Thoracic aorta (tissue), 2 donors: ENCODE measurements at regions not wholly inside any gene's neighbourhood (a gene's known extent, or its start where the extent isn't known, plus 50 kb on each side); places are given as distances from the start of the nearest gene placed in this dataset.

Experiments used
- ATAC-seq: fragments of 150-250 bp; one replicate; pipeline ENCODE4 v1.8.0; 2017; ENCODE audit warnings: low read depth; ENCODE audit not compliant: insufficient number of reproducible peaks, low FRiP score
- DNase-seq: peaks from one replicate; pipeline ENCODE4 v3.0.0-alpha.2; 2020; ENCODE audit warnings: low spot score
- H3K27ac ChIP-seq, 2 donors: fragments of 200-600 bp; sonication (generic); 1 replicate in 1 of 2; 2 replicates in 1 of 2; pipeline ENCODE4 v1.5.1; 2016; ENCODE audit warnings: mild to moderate bottlenecking in 2 of 2, moderate library complexity in 2 of 2
- H3K27me3 ChIP-seq: fragments of 200-600 bp; sonication (generic); replicated peaks from 2 replicates; pipeline ENCODE4 v1.6.0; 2016; ENCODE audit warnings: mild to moderate bottlenecking; ENCODE audit not compliant: insufficient read depth
- H3K36me3 ChIP-seq: fragments of 200-600 bp; sonication (generic); one replicate; pipeline ENCODE4 v1.5.1; 2016
- H3K4me1 ChIP-seq, 2 donors: fragments of 200-600 bp; sonication (generic); 1 replicate in 1 of 2; 2 replicates in 1 of 2; pipeline versions ENCODE4 v1.5.1 to v1.6.0; 2016; ENCODE audit warnings: low read depth in 2 of 2, mild to moderate bottlenecking in 1 of 2; ENCODE audit not compliant: control insufficient read depth in 1 of 2
- H3K4me3 ChIP-seq: fragments of 200-600 bp; sonication (generic); 2 replicates; pipeline ENCODE4 v1.5.1; 2016; ENCODE audit warnings: mild to moderate bottlenecking
- H3K9me3 ChIP-seq: fragments of 200-600 bp; sonication (generic); 2 replicates; pipeline ENCODE4 v1.5.1; 2016
- TF ChIP-seq, protein P1 (sequence below): fragments of 200-600 bp; sonication (generic); IDR thresholded peaks from one replicate; pipeline ENCODE4 v1.5.1; 2019; ENCODE audit warnings: antibody characterized with exemption

DNA sequence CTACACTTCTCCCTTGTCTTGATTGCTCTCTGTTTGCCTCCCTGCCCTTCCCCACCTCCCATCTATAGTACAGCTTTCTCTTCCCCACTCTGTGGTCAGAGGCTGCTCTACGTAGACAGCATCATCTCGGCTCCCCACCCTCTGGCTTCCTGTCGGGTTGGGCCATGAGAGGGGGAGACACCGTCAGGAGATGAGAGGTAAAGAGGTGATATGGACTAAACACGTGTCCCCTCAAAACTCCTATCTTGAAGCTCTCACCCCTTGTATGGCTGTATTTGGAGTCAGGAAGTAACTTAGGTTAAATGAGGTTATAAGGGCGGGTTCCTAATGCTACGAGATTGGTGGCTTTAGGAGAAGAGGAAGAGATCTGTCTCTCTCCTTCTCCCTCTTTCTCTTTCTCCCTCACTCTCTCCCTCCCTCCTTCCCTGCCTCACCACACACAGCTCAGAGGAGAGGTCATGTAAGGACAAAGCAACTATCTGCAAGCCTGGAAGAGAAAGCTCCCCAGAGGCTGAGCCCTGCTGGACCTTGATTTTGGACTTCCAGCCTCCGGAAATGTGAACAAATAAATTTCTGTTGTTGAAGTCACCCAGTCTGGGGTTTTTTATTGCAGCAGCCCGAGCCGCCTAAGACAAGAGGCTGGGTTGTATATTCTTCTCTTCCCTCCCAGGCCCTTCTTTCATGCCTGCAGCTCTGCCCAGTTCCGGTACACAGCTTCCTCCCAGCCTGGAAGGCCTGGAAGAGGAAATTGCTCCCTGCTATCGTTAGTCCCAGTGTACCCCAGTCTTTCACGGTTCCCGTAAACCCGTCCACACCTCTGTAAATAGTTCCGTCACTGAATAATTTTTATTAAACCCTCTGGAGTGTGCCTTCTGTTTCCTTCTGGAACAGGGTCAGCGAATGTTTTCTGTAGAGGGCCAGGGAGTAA is 138.0 kb downstream of the AKAIN1 start:
- ATAC-seq, result no peak
- DNase-seq, result no peak
- Histone ChIP-seq H3K4me1 (no peaks in the 10 kb centered on the region), H3K4me3 (peak overlapping the region; percentile 24), H3K36me3 (no peaks in the 10 kb centered on the region), H3K27me3 (no peaks in the 10 kb centered on the region), H3K27ac (no peak overlapping the region), H3K9me3 (no peaks in the 10 kb centered on the region)
- TF ChIP-seq, protein P1, sequence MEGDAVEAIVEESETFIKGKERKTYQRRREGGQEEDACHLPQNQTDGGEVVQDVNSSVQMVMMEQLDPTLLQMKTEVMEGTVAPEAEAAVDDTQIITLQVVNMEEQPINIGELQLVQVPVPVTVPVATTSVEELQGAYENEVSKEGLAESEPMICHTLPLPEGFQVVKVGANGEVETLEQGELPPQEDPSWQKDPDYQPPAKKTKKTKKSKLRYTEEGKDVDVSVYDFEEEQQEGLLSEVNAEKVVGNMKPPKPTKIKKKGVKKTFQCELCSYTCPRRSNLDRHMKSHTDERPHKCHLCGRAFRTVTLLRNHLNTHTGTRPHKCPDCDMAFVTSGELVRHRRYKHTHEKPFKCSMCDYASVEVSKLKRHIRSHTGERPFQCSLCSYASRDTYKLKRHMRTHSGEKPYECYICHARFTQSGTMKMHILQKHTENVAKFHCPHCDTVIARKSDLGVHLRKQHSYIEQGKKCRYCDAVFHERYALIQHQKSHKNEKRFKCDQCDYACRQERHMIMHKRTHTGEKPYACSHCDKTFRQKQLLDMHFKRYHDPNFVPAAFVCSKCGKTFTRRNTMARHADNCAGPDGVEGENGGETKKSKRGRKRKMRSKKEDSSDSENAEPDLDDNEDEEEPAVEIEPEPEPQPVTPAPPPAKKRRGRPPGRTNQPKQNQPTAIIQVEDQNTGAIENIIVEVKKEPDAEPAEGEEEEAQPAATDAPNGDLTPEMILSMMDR, result no peak

DNA sequence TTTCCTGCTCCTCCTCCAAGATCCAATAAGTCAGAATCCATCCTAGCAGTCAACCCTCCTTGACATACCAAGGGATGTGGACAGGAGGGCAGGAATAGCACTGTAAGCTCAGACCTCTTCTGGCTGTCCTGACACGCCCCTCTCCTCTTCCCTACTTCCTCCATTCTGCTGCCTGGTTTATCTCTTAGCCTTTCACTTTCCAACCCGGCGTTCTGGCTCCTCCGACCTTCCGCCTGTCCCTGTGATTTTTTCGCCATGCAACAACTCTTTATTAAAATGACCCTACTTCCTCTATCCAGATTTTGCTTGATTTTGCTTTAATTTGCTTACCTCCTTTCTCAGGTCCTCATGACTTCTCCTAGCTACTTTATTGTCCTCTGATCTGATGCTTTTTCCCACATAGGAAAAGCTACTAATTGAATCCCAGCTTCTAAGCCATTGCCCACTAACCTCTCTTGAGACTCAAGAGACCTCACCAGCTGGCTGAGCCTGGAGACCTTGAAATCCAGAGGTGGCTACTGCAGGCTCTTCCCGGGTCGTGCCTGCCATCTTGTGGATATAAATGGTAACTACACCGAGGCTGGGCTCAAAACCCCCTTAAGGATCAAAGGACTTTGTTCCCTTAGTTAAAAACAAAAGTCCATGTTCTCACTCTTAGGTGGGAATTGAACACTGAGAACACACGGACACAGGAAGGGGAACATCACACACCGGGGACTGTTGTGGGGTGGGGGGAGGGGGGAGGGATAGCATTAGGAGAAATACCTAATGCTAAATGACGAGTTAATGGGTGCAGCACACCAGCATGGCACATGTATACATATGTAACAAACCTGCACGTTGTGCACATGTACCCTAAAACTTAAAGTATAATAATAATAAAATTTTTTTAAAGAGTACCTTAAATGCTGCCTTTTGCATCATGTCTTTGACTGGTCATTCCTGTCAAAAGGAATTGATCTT is 139.4 kb downstream of the AKAIN1 start:
- H3K36me3 ChIP-seq, result no peaks in the 10 kb centered on the region
- H3K4me1 ChIP-seq, result no peaks in the 10 kb centered on the region
- H3K4me3 ChIP-seq, result peak overlapping the region; percentile 16
- no peaks in the 10 kb centered on the region for H3K9me3 ChIP-seq
- TF ChIP-seq, protein P1, result peak; percentile 77
- no peak for DNase-seq
- H3K27me3 ChIP-seq, result no peaks in the 10 kb centered on the region
- no peak overlapping the region for H3K27ac ChIP-seq
- ATAC-seq, result no peak

DNA sequence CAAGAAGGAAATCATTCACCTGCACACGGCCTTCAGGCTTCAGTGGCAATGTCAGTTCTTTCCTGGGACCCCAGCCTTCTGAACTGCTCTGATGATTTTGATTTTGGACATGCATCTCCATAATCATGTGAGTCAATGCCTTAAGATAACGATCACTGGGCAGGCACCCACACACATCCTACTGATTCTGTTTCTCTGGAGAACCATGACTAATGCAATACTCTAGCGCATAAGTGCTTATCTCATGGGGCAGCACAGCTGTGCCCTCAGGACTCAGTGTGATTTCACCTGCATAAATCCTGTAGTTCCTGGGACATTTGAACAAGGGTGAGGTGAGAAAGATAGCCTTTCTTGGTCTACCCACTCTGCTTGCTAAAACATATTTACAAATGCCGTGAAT is 144.6 kb downstream of the AKAIN1 start:
- no peak overlapping the region for H3K4me3 ChIP-seq
- no peaks in the 10 kb centered on the region for H3K9me3 ChIP-seq
- no peak overlapping the region for H3K27ac ChIP-seq
- H3K36me3 ChIP-seq, result no peaks in the 10 kb centered on the region
- DNase-seq, result no peak
- TF ChIP-seq, protein P1, result no peak
- no peak for ATAC-seq
- no peaks in the 10 kb centered on the region for H3K27me3 ChIP-seq
- H3K4me1 ChIP-seq, result no peaks in the 10 kb centered on the region

DNA sequence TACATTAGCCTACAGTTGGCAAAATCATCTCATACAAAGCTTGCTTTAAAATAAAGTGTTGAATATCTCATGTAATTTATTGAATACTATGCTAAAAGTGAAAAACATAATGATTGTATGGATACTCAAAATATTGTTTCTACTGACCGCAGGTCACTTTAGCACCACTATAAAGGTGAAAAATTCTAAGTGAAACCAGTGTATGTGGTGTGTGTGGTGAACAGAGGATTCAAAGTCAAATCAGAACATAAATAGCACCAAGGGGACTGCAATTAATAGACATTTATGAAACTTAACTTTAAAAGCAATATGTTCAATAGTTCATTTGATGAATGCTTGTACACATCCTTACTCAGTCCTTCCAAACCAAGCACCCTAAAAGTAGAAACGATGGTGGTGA is 145.8 kb downstream of the AKAIN1 start:
- H3K9me3 ChIP-seq, result no peaks in the 10 kb centered on the region
- no peaks in the 10 kb centered on the region for H3K36me3 ChIP-seq
- no peaks in the 10 kb centered on the region for H3K27me3 ChIP-seq
- no peak overlapping the region for H3K4me3 ChIP-seq
- H3K27ac ChIP-seq, result no peak overlapping the region
- H3K4me1 ChIP-seq, result no peaks in the 10 kb centered on the region
- TF ChIP-seq, protein P1, result no peak
- no peak for DNase-seq
- no peak for ATAC-seq

DNA sequence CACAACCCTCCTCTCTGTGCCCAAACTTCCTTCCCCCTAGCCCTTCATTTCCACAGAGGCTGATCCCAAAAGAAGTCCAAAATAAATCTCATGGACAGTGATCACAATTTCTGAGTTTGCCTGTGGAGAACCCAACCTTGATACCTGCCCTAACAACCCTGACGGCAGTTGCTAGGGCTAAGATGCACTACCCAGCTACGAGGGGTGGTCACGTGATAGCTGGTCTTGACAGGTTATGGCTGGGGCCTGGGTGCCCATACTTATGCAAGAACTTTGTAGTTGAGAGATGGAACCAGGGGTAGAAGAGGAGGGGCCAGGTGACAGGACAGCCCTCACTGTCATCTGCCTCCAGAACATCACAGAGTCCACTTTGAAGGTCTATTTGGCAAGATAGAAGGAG is 147.9 kb downstream of the AKAIN1 start:
- TF ChIP-seq, protein P1, result no peak

More for the DNA sequence above, 147.9 kb downstream of the AKAIN1 start:
- H3K36me3 ChIP-seq, result no peaks in the 10 kb centered on the region
- H3K4me3 ChIP-seq, result no peak overlapping the region
- H3K9me3 ChIP-seq, result no peaks in the 10 kb centered on the region
- no peaks in the 10 kb centered on the region for H3K4me1 ChIP-seq
- DNase-seq, result no peak
- H3K27ac ChIP-seq, result no peak overlapping the region
- ATAC-seq, result no peak
- no peaks in the 10 kb centered on the region for H3K27me3 ChIP-seq
